ENCODE measurements at regions not wholly inside any gene's neighbourhood (a gene's known extent, or its start where the extent isn't known, plus 50 kb on each side); places are given as distances from the start of the nearest gene placed in this dataset.

DNA sequence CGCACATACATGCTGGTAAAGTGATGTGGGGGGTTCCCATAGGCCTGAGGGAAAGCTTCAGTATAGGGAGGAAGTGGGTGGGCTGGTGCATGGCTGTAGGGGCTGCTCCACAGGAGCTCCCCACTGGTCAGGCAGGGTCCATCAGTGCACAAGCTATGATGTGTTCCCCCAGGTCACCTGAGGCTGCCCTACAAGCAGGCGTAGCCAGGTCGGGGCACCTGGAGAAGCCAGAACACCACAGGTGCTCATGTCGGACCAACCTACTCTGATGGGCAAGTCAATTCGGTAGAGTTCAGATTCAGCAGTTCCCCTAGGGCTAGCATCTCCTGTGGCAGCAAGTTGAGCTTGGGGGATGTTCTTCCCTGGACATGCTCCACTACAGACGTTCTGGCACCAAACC, 103.3 kb upstream of the EPHA5 start:
- peaks cover 3 to 46% (median 31%) of the 10 kb centered on the region in 4 donors for H3K9me3 ChIP-seq
- no peaks in the 10 kb centered on the region for H3K4me1 ChIP-seq
- no peak for DNase-seq
- intact Hi-C loops (cut with DNase I; ENCODE audit: low total_unique reads), result no loop called here
- no peak overlapping the region for H3K27ac ChIP-seq
- TF ChIP-seq POLR2A (IDR thresholded peaks at IDR 0.05) (no peak), POLR2AphosphoS5 (IDR thresholded peaks at IDR 0.05) (no peak), EP300 (IDR thresholded peaks at IDR 0.05) (no peak)
- TF ChIP-seq, protein P1, sequence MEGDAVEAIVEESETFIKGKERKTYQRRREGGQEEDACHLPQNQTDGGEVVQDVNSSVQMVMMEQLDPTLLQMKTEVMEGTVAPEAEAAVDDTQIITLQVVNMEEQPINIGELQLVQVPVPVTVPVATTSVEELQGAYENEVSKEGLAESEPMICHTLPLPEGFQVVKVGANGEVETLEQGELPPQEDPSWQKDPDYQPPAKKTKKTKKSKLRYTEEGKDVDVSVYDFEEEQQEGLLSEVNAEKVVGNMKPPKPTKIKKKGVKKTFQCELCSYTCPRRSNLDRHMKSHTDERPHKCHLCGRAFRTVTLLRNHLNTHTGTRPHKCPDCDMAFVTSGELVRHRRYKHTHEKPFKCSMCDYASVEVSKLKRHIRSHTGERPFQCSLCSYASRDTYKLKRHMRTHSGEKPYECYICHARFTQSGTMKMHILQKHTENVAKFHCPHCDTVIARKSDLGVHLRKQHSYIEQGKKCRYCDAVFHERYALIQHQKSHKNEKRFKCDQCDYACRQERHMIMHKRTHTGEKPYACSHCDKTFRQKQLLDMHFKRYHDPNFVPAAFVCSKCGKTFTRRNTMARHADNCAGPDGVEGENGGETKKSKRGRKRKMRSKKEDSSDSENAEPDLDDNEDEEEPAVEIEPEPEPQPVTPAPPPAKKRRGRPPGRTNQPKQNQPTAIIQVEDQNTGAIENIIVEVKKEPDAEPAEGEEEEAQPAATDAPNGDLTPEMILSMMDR (IDR thresholded peaks at IDR 0.05), result no peak
- WGBS, 5 donors, result 60 to 90% (median 86%) methylated on average over 1 to 6 of the region's 6 CpGs
- H3K27me3 ChIP-seq, result no peaks in the 10 kb centered on the region
- H3K4me3 ChIP-seq, result no peak overlapping the region
- no peaks in the 10 kb centered on the region for H3K36me3 ChIP-seq

DNA sequence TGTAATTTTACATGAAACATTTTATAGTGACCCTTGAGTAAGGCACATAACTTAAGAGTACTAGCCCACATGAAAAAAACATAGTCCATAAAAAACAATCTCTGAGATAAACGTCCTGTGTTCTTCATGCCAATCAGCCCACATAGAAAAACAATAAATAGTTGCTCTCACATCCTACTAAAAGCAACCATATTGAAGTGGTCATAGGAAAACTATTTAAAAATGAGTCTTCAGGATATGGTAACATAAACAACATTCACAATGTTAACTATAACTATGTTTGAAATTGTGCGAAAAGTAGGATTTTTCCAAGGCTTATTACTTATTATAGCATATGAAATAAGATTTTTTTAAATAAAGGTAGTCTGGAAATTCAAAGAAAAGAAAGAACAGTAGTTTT, 77.1 kb upstream of the EPHA5 start:
- WGBS, 5 donors, result 9 to 53% (median 52%) methylated on average over 2 of the region's 2 CpGs
- intact Hi-C loops (cut with DNase I; ENCODE audit: low total_unique reads), result no loop called here
- no peak overlapping the region for H3K4me3 ChIP-seq
- H3K4me1 ChIP-seq, result no peaks in the 10 kb centered on the region
- DNase-seq, result no peak
- TF ChIP-seq, protein P1 (IDR thresholded peaks at IDR 0.05), result no peak
- H3K27ac ChIP-seq, result no peak overlapping the region
- no peaks in the 10 kb centered on the region for H3K36me3 ChIP-seq
- no peaks in the 10 kb centered on the region for H3K9me3 ChIP-seq
- no peaks in the 10 kb centered on the region for H3K27me3 ChIP-seq

GRCh38 chr4:65738134-65738533, 67.8 kb upstream of the EPHA5 start:
- Histone ChIP-seq H3K4me1 (no peaks in the 10 kb centered on the region), H3K27ac (no peak overlapping the region), H3K9me3 (no peaks in the 10 kb centered on the region), H3K36me3 (no peaks in the 10 kb centered on the region), H3K27me3 (no peaks in the 10 kb centered on the region), H3K4me3 (no peak overlapping the region)
- DNase-seq, result no peak
- TF ChIP-seq EP300 (IDR thresholded peaks at IDR 0.05) (no peak), POLR2A (IDR thresholded peaks at IDR 0.05) (no peak), POLR2AphosphoS5 (IDR thresholded peaks at IDR 0.05) (no peak)
- TF ChIP-seq, protein P1 (IDR thresholded peaks at IDR 0.05), result no peak
- 69 to 77% (median 71%) methylated on average over 2 of the region's 2 CpGs for WGBS, 5 donors
- intact Hi-C loops (cut with DNase I; ENCODE audit: low total_unique reads), result no loop called here

DNA sequence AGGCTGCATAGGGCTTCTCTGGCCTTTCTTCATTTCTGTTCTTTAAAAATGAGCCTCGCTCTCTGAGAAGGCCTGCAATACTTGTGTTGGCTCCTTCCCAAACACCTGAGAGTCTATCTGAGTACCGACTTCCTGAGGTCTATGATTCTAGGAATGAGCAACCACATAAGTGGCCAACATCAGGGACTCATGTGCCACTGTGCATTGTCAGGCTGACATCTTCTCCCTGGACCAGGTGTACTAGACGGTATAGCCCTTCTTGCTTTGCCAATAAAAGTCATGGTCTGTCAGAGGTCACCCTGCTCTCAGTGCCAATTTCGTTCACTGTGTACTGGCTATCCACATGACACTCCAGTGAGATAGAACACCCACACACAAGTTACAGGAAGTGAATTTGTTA, 67.4 kb upstream of the EPHA5 start:
- no peaks in the 10 kb centered on the region for H3K9me3 ChIP-seq
- no peak for DNase-seq
- intact Hi-C loops (cut with DNase I; ENCODE audit: low total_unique reads), result no loop called here
- TF ChIP-seq, protein P1 (IDR thresholded peaks at IDR 0.05), result no peak
- TF ChIP-seq POLR2AphosphoS5 (IDR thresholded peaks at IDR 0.05) (no peak), EP300 (IDR thresholded peaks at IDR 0.05) (no peak), POLR2A (IDR thresholded peaks at IDR 0.05) (no peak)
- WGBS, 5 donors, result 60 to 77% (median 71%) methylated on average over 4 of the region's 4 CpGs
- no peak overlapping the region for H3K4me3 ChIP-seq
- H3K36me3 ChIP-seq, result no peaks in the 10 kb centered on the region
- H3K27me3 ChIP-seq, result no peaks in the 10 kb centered on the region
- no peak overlapping the region for H3K27ac ChIP-seq
- no peaks in the 10 kb centered on the region for H3K4me1 ChIP-seq
